K562 (cell line): ENCODE measurements at regions not wholly inside any gene's neighbourhood (a gene's known extent, or its start where the extent isn't known, plus 50 kb on each side); places are given as distances from the start of the nearest gene placed in this dataset.
A peak's percentile ranks its signal among the peaks of the same experiment; 100 is the strongest.

Experiments
- AFF1 ChIP-seq, 2 experiments: fragments of 450-650 bp; IDR thresholded peaks; 2 replicates each; pipeline ENCODE4 v1.6.1; 2018; ENCODE audit warnings: mild to moderate bottlenecking in 2 of 2, low read depth in 1 of 2; ENCODE audit not compliant: partially characterized antibody in 2 of 2
- ATF7 ChIP-seq: fragments of 450-650 bp; IDR thresholded peaks from 2 replicates; pipeline ENCODE4 v1.7.1; 2014; ENCODE audit warnings: mild to moderate bottlenecking, moderate library complexity
- CTBP1 ChIP-seq: fragments of 450-650 bp; IDR thresholded peaks from 2 replicates; pipeline ENCODE4 v1.6.1; 2016; ENCODE audit warnings: borderline replicate concordance
- FOS ChIP-seq: IDR thresholded peaks from 3 replicates; pipeline ENCODE4 v1.6.1; 2011; ENCODE audit not compliant: insufficient read length; ENCODE audit errors: extremely low read depth
- HDAC3 ChIP-seq: fragments of 450-650 bp; IDR thresholded peaks from 2 replicates; pipeline ENCODE4 v1.6.1; 2018; ENCODE audit warnings: borderline replicate concordance, mild to moderate bottlenecking, moderate library complexity; ENCODE audit not compliant: partially characterized antibody
- KDM5B ChIP-seq: fragments of 200-600 bp; sonication (generic); IDR thresholded peaks from 2 replicates; pipeline ENCODE4 v1.6.1; 2012; ENCODE audit warnings: low read depth, mild to moderate bottlenecking, moderate library complexity, low read length, control low read depth, inconsistent platforms; ENCODE audit not compliant: insufficient replicate concordance
- NCOA2 ChIP-seq, 2 experiments: fragments of 450-650 bp; IDR thresholded peaks; 2 replicates each; pipeline ENCODE4 v1.6.1; 2018; ENCODE audit warnings: mild to moderate bottlenecking in 2 of 2, moderate library complexity in 1 of 2; ENCODE audit not compliant: partially characterized antibody in 2 of 2
- SREBF1 ChIP-seq: fragments of 150-350 bp; IDR thresholded peaks from 2 replicates; pipeline ENCODE4 v1.6.1; 2014; ENCODE audit warnings: antibody characterized with exemption, low read depth, low read length, borderline replicate concordance
- YBX1 ChIP-seq: fragments of 450-650 bp; IDR thresholded peaks from 2 replicates; pipeline ENCODE4 v1.7.1; 2016; ENCODE audit warnings: mild to moderate bottlenecking
- ZNF143 ChIP-seq: sonication (generic); formaldehyde crosslinking; IDR thresholded peaks from 2 replicates; pipeline ENCODE4 v1.9.0; 2022; ENCODE audit warnings: mild to moderate bottlenecking, missing genetic modification reagents
- ZNF407 ChIP-seq: fragments of 450-650 bp; IDR thresholded peaks from 2 replicates; pipeline ENCODE4 v1.6.1; 2016; ENCODE audit warnings: low read depth
- ZNF431 ChIP-seq: sonication (generic); formaldehyde crosslinking; IDR thresholded peaks from 2 replicates; pipeline ENCODE4 v1.8.0; 2022; ENCODE audit warnings: mild to moderate bottlenecking, missing genetic modification reagents
- TF ChIP-seq, protein P1 (sequence below), 2 experiments: fragments of 450-650 bp; conservative IDR thresholded peaks; 2 replicates each; pipeline ENCODE4 v1.6.1; 2017; ENCODE audit warnings: mild to moderate bottlenecking in 2 of 2, moderate library complexity in 2 of 2

GRCh38 chr16:79950932-79951719, 350.6 kb upstream of the MAF start (continued):
- TF ChIP-seq ZNF407 (no peak), HDAC3 (no peak), YBX1 (no peak), CTBP1 (peak; percentile 77), FOS (no peak), SREBF1 (no peak), ZNF143 (no peak), ZNF431 (CRISPR knock-in tag) (no peak), ATF7 (peak; percentile 46; the same call in 1 of the 2 replicates), AFF1 (IDR thresholded peaks at IDR 0.05; ENCODE audit: low read depth in 1 of 2, partially characterized antibody in 2 of 2) (peak in 1 of 2 experiments; percentile 37), NCOA2 (IDR thresholded peaks at IDR 0.05; ENCODE audit: partially characterized antibody in 2 of 2) (no peak), KDM5B (no peak)
- TF ChIP-seq, protein P1, sequence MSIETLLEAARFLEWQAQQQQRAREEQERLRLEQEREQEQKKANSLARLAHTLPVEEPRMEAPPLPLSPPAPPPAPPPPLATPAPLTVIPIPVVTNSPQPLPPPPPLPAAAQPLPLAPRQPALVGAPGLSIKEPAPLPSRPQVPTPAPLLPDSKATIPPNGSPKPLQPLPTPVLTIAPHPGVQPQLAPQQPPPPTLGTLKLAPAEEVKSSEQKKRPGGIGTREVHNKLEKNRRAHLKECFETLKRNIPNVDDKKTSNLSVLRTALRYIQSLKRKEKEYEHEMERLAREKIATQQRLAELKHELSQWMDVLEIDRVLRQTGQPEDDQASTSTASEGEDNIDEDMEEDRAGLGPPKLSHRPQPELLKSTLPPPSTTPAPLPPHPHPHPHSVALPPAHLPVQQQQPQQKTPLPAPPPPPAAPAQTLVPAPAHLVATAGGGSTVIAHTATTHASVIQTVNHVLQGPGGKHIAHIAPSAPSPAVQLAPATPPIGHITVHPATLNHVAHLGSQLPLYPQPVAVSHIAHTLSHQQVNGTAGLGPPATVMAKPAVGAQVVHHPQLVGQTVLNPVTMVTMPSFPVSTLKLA (conservative IDR thresholded peaks at IDR 0.05) = 0 out of 4 replicates have a peak, but pooled peaks of 1 of the 2 experiments have one; percentile 22
